ENCODE measurements at regions not wholly inside any gene's neighbourhood (a gene's known extent, or its start where the extent isn't known, plus 50 kb on each side); places are given as distances from the start of the nearest gene placed in this dataset.

DNA sequence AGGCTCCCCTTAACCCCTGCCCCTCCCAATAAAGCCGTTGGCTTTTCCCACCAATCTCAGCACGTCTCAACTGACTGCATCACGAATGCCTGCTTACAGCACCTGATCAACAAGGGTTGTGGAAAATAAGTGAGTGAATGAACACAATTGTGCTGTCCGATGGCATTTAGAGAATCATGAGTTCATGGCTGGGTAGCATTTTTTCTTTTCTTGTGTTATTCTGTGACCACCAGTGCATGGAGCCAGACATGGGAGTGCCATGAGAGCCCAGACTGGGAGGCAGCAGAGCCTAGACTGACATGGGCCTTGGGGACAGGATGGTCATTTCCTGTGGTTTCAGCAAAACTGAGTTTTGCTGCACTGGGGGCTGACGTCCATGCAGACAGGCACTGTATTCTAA is 254.1 kb upstream of the IGFBP3 start:
- no peak for DNase-seq

DNA sequence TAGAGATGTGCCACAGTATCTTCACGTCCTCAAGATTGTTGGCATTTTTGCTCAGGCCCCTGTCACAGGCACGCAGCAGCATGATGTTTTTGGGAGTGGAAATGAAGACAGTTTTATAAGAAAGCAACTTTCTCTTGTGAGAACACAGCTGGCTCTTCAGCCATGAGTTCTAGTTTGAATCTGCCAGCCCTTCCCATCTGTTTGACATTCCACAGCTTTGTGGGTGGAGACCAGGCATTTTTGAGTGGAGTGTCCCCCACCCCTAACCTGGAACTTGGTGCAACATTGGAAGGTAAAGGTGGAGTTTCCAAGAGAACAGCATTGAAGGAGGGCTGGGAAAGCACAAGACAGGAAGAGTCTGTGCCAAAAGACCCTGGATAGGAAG is 253.1 kb upstream of the IGFBP3 start:
- no peak for DNase-seq

DNA sequence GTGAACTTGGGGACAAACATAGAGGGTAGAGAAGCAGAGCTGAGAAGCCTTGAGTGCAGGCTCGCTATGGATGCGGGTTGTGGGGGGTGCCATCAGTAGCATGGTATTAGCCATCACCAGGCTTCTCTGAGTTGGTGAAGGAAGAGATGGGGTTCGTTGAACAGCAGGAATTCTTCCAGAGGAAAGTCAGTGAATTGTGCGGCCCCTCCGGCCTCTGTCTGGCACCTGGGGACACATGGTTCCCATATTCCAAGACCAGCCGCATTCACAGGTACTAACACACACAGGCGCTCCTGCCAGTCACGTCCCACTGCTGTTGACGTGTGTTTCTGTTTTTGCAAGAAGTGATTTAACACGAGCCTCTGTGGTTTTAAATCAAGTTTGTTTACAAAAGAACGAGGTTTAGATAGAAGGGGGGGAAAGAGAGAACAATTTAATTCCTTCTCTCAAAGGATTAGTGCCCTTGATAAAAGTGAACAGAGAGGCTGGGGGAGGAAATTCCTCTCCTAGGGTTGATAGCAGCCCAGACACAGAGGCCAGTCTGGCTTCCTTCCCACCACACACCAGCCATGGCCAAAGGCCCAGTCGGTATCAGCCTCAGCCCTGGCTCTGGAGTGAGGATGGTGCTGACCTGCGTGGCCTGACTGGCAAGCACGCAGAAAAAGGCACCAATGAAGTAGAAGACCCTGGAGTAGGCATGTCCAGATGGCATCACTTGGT is 252.6 kb upstream of the IGFBP3 start:
- no peak for DNase-seq

DNA sequence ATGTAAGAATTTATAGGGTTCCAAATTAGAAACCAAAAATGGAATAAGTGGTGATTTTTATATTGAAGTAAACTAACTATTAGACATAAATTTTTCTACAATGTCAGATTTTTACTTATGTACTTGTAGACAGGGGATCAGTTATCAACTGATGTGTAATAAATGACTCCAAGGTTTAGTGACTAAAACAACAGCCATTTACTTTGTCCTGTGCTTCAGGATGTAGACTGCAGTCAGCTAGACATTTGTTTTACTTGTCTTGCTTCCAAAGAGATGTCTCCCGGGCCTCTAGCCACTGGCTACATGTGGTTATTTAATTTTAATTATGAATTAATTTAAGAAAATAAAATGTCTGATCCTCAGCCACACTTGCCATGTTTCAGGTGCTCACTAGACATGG is 249.7 kb upstream of the IGFBP3 start:
- no peak for DNase-seq

DNA sequence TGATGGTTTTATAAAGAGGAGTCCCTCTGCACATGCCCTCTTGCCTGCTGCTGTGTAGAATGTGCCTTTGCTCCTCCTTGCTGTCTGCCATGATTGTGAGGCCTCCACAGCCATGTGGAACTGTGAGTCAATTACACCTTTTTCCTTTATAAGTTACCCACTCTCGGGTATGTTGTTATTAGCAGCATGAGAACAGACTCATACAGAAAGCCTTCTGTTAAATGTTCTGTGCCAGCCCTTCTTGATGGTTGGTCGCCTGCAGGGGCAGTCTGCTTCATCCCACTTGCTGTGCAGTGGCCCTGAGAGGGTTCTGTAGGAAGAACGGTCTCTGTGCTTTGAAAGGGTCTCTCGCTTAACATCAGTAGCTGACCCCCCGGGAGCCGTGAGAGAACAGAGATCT is 248.9 kb upstream of the IGFBP3 start:
- DNase-seq: no peak

DNA sequence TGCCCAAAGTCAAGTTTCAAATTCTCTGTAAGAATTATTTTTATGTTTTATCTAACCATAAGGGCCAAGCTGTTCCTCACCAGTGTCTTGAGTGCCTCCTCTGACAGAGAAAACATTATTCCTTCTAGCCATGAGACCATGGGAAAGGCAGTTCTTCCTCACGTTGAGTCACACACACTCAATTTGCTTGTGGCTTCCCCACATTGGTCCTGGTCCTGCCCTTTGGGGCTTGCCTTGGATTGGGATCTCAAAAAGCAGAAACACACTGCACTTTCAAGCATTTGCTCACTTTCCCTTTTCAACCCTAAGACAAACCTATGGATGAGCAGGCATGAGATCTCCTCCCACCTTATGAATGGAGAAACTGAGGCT is 248.3 kb upstream of the IGFBP3 start:
- DNase-seq: no peak

DNA sequence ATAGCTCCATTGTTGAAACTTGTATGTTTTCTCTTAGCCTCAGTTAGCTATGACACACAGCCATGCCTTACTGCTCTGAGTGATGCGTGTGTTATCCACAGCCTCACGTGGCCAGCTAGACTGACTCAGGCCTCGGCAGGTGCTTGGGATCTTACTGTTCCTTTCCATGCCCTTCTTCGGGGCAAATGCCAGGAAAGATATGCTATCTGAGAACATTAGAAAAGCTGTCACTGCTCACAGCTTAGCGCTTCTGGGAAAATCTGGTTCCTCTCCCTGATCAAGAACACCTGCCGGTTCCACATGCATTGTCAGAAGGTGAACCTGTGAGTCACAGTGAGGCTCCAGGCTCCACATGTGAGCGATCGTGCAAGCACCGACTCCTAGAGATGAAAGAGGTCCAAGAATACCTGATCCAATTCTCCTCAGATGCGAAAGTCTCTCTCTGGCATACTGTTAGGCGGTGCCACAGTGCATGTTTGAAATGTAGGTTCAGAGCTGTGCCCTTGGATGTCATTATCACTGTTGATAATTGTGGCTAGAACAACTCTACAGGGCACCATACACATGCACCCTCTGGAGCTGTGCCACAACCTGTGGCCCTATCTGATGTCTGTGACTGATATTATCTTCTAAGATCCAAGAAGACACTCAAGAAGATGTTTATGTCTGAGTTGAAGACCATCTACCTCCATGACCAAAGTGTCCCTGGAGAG is 247.8 kb upstream of the IGFBP3 start:
- DNase-seq: no peak

DNA sequence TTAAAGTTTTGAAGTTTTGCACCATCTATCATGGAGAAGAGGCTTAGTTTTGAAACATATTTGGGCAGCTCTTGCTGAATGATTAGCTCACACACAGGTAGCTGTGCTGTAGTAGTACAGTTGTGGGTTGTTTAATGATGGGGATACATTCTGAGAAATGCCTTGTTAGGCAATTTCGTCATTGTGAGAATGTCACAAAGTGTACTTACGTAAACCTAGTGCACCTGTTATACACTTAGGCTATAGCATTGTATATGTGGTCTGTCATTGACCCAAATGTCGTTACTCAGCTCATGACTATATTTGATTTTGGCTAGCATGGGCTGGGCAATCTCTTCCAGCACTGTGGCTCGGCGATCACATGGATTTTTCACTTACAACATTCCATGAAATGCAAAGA is 247.2 kb upstream of the IGFBP3 start:
- no peak for DNase-seq

DNA sequence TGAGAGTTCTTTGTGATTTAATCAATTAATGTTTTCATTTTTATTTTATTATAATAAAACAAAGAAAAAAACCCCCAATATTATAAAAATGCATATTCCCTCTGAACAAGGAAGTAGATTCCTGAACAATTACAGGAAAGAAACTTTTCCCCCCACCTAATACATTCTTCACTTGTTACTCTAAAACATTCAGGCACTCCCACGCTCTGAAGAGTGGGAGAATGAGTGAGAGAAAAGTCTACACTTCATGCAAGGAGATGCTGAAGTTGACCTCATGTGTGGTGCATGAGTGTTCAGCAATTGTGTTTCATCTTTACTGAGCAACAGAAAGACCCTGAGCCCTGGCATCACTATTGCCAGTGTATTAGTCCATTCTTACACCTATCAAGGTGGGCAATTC is 244.2 kb upstream of the IGFBP3 start:
- no peak for DNase-seq

DNA sequence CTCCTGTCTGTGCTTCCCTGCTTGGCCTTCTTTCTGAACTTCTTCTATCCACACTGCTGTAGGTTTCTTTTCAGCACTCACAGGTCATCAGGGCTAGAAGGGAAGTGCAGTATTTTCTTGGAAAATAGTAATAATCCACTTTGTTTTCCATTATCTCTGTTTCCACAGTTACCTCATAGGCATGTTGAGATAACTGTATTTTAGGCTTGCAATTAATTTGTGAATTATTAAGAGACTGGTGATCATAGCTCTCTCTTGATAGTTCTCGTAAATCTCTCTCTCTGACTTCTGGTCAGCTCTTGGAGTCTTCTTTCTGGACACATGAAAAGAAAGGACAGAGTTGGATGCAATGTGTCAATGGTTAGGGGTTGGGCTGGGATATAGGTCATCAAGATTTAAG is 243.6 kb upstream of the IGFBP3 start:
- DNase-seq: no peak

DNA sequence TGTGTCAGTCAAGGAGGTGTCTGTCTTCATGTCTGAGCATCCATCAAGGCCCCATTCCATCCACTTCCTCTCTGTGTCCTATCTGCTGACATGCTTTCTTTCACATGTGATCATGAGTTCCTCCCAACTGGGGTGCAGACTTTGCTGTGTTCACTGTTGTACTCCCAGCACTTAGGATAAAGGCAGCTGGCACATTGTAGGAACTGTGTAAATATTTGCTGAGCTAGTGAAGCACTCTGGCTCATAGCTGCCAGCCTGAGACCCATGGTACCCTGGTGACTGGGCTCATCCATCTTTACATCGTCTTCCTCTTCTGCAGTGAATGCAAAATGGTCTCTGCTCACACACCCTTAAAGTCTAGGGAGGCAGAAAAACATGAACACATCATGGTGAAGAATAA is 242.2 kb upstream of the IGFBP3 start:
- DNase-seq: no peak

DNA sequence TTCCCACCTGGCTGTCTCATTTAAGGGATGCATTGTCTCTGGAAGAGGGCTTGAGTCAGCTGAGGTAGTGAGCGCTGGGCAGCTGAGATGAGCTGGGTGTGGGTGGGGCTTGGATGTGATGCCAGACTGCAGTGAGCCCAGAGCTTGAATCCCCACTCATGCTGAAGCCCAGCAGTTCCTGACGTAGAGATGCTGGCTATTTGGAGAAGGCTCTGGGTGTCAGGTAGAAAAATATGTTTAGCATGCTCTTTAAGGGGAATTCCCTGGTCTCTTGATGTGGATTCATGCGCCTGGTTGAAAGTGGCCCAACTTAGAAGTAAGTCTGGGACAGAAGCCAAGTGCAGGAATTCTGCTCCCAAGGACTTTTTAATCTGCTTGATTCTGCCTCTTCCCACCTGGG is 241.5 kb upstream of the IGFBP3 start:
- DNase-seq: no peak

DNA sequence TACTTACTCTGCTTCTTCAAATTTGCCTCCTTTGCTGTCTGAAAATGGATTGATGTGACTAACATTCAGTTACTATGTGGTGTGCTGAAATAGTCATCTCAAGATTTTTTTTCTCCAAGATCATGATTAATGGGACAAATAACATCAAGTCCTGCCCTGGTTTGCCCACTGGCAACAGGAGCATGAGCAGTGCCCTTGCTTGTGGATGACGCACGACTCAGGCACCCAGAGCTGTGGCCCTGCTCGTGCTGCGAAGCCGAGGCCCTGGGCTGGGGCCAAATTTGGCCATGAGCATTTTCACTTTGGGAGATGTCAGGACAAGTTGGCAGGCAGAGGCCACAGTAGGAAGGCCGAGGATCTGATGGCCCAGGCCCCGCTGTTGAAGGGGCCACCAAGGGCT is 239.8 kb upstream of the IGFBP3 start:
- no peak for DNase-seq

DNA sequence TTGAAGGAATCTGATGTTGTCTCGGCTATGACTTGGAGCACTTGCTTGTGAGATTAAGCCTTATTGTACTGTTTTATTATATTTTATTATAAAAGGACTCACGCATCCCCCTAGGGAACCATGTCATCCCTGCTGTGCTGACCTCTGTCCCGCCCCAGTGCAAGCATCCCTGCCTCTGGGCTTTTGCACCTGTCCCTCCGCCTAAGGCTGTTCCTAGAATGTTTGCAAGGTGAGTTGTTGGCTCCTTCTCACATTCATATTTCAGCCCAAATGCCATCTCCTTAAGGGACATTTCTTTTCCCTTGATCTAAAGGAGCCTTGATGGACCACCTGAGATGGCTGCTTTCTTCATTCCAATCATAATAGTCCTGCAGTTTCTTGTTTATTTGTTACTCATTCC is 236.9 kb upstream of the IGFBP3 start:
- DNase-seq: no peak

DNA sequence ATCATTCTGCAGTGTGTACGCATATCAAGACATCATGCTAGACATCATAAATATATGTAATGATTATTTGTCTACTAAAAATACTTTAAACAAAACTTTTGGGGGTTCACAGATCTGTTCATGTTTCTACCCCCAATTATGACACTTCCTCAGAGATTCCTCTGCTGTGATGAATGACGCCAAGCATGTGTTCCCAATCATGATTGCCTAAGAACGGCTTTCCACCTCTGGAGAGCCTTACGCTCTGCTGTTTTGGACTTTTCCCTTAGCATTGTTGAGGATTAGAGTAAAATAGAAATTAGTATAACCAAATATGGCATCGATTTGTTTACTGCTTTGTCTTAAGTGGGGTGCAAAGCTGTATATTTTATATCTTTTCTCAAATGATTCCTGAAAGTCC is 236.3 kb upstream of the IGFBP3 start:
- no peak for DNase-seq

DNA sequence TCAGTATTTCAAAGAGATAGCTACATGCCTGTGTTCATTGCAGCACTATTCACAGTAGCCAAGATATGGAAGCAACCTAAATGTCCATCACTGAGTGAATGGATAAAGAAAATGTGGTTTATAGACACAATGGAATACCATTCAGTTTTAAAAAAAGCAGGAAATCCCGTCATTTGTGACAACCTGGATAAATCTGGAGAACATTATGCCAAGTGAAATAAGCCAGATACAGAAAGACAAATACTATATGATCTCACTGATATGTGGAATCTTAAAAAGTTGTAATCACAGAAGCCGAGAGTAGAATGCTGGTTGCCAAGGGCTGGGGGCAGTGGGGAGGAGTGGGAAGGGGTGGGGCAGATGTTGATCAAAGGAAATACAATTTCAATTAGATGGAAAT is 235.8 kb upstream of the IGFBP3 start:
- no peak for DNase-seq

DNA sequence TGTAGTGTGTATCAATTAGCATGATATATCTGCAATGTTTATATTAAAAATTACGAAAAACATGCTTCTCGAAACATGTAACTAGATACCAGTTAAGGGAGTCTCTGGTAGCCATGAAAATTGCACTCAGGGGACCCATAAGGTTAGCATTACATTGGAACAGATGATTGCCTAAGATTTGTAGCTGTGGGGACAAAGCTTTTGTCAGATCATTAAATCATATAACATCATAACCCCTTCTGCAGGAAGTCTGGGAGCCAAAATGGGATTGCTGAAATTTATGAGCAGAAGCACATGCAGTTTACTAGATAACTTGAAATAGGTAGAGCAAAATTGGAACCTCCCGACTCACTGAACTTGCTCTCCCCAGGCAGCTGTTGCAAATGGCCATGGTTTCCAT is 235.0 kb upstream of the IGFBP3 start:
- DNase-seq: no peak

DNA sequence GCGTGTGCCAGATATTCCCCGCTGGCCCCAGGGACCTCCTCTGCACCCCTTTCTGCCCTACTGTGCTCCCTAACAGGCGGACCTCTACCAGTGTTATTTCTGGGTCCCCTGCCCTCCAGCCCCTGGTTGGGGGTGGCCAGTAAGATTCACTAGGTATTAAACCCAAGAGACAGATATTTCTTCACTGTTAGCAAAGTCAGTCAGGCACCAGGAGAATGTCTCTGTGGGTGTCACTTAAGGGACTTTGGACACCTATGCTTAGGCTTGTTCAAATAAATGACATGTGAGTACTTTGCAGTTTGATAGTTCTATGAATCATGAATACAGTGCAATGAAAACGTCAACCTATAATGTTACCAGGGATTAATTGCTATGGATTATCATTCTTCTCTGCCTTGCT is 234.3 kb upstream of the IGFBP3 start:
- no peak for DNase-seq

DNA sequence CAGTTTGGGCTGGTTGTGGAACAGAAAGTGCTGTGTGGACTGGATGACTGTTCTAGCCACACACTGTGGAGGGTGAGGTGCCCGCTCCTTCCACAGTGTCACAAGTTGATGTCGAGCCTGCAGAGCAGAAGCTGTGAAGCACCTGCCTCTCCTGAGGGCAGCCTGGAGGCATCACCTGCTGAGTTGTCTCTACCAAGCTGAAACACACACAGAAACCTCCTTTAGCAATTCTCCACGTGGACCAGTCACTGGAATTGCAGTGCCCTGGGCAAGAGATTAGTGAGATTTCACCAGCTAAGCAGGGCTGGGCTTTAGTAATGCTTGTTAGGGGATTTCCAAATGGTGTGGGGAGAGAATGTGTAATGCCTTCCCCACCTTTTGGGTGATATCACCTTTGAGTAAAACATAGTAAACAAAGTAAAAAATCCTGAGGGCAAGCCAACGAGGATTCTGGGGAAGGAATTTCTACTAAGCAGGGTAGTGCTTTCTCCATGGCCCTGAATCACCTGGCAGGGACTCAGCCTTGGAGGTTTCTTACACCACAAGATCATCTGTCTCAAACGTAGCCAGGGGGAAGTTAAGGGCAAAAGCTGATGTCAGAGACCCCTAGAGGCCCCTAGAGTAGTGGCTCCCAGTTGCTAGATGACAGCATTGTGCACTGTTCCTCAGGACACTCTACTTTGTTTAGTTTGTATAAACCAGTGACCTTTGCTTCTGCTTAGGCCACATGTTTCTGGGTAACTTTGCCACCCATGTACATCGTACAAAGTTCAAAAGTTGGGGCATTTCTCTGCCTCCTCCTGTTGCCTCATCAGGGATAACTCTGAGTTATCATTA is 233.1 kb upstream of the IGFBP3 start:
- DNase-seq: peak; percentile 71

DNA sequence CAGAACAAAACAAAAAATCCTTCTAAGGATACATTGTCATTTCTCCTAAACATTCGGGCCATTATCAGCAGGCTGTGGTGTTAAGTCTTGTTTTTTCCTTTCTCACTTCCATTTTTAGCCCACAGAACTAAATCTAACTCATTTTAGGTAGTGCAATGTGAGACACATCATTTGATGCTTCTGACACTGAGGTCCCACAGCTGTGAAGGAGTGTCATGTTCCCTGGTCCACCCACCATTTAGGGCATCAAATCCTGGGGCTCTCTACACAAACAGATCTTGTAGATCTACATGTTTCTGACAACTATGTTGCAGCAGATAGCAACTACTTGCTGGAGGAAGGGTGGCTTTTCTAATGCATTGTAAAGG is 232.5 kb upstream of the IGFBP3 start:
- DNase-seq: no peak

DNA sequence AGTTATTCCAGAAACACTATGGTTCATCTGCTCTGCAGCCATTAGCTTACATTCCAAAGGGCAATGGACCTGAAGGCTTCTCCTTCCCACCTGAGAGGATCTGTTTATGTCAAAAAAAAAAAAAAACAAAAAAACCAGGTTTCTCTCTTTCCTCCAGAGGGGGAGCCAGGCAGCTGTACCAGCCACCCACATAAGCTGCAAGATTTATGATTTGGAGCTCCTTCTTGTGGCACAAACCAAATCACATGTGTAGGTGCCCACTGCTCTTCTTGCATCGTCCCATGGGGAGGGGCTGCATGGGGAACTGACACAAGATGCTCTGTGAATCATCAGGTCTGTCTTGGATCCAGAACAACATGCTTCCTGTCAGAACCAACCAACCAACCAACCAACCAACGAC is 231.6 kb upstream of the IGFBP3 start:
- DNase-seq: no peak

DNA sequence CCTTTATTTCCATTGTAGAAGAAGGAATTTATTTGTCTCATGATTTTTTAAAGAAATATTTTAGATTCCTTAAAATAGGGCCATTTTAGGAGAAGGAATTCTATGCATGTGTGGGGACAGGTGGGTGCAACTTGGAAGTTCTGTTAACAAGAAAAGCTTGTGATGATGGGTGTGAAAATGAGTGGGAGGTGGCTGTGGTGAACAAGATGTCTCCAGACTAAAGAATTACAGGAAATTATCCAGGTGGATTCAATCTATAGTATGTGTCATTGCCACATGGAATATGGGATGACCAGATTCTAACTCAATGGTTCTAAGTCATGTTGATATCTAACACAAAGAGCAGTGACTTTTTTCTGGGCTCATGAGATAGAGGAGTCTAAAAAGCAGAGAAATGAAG is 229.6 kb upstream of the IGFBP3 start:
- no peak for DNase-seq

DNA sequence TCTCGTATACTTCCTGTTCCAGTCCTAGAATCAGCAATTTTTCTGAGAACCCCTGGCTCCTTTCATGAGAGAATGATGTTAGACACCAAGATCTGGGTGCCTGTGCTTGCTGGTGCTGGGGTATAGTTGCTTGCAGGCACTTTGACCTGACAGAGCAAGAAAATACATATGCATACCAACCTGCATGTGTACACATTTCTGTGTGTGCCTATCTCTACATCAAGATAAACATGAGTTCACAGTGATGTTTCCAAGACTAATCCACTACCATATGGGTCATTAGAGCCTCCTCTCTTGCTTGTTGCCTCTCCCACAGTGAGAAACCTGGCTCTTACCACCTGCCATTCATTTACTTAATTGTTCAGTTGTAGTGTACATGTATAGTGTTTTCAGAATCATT is 229.1 kb upstream of the IGFBP3 start:
- no peak for DNase-seq

DNA sequence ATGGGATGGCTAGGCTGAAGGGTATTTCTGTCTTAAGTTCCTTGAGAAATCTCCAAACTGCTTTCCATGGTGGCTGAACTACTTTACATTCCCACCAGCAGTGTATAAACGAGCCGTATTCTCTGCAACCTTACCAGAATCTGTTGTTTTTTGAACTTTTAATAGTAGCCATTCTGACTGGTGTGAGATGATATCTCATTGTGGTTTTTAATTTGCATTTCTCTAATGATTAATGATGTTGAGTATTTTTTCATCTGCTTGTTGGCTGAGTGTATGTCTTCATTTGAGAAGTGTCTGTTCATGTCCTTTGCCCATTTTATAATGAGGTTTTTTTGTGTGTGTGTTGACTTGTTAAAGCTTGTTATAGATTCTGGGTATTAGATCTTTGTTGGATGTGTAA is 226.8 kb upstream of the IGFBP3 start:
- DNase-seq: no peak

All from islet precursor cell (in vitro differentiated cells).